Activated CD4-positive, CD25-positive, alpha-beta regulatory T cell treated with anti-CD3 and anti-CD28 coated beads, Interleukin-2, amount 50 U/mL, for 72 hours (primary cell): ENCODE measurements at regions not wholly inside any gene's neighbourhood (a gene's known extent, or its start where the extent isn't known, plus 50 kb on each side); places are given as distances from the start of the nearest gene placed in this dataset.

Source experiments
- DNase-seq: peaks from one replicate; pipeline ENCODE4 v3.0.0; 2021

DNA sequence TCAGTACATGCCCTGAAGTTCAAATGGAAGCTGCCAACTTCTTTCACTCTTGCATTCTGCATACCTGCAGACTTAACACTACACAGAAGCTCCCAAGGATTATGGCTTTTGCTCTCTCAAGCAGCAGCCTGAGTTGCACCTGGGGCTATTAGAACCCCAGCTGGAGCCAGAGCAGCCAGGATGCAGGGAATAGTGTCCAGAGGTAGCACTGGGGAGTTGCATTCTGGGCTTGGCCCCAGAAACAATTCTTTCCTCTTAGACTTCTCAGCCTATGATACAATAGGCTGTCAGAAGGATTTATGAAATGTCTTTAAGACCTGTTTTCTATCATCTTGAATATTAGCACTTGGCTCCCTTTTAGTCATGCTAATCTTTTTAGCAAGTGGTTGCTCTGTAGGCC, 886.7 kb upstream of the GHITM start:
- no peak for DNase-seq

DNA sequence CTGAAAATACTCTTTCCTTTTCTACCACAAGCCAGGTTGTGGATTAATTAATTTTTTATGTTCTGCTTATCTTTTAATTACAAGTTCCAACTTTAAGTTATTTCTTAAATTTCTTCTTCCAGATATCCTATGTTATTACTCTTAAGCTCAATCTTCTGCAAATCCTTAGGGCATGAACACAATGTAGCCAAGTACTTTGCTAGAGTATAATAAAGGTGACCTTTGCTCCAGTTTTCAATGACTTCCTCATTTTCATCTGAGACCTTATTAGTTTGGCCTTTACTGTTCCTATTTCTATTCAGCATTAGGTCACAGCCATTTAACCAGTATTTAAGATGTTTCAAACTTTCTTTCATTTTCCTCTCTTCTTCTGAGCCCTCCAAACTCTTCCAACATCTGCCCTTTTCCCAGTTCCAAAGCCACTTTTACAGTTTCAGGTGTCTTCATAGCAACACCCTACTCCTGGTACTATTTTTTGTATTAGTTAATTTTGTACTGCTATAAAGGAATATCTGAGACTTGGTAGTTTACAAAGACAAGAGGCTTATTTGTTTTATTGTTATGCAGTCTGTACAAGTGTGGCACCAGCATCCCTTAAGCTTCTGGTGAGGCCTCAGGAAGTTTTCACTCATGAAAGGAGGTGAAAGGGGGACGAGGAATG, 886.2 kb upstream of the GHITM start:
- DNase-seq = no peak

DNA sequence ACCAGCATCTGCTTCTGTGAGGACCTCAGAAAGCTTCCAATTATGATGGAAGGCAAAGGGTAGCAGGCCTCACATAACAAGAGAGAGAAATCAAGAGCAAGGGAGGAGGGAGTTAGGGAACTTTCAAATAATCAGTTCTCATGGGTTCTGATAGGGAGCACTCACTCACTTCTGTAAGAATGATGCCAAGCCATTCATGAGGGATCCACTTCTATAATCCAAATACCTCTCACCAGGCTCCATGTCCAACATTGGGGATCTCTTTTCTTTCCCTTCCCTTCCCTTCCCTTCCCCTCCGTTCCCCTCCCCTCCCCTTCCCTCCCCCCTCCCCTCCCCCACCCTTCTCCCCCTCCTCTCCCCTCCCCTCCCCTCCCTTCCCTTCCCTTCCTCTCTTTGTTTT, 884.6 kb upstream of the GHITM start:
- DNase-seq = no peak

DNA sequence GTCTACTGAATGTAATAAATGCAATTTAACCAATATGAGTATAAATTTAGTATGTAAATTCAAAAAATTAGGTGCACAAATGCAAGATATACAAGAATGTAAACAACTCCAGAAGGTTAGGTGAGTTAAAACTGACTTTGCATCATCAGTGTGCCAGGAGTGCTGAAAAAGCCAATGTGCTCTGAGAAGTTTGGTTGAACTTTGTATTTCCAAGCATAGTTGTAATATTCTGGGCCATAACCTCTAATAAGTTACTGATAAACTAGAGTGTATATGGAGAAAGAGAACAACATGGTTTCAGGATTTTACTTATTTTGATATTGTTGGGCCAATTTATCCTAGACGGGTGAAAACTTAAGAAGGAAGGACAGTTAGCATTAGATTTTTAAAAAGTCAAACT, 876.9 kb upstream of the GHITM start:
- DNase-seq = no peak

DNA sequence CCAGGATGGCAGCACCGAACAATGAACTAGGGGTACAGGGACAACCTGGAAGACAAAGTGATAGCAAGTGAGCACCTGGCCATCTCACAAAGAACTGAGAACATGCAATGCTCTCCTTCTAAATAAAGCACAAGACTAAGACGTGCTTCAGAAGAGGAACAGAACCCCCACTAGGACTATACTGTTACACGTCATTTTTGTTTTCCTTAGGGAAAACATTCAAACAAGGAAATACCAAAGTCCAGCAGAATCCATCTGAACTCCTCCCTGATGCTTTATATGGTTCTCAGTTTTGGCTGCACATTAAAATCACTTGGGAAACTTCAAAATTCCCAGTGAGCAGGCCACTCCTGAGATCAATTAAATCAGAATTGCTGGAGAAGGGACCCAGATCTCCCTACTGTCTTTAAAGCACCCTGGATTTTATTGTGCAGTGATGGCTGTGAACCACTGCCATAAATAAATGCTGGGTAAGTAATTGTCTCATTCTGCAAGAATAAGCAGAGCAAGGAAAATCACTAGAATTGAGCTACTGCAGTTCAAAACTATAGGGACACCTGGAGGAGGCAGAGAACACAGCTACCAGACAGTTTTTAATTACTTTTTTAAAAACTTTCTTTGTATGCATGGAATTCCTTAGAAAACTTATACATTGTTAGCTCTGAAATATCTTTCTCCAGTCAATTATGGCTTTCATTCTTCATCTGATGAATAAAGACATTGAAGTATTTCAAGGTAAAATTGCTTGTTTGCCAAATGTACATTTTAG, 866.5 kb upstream of the GHITM start:
- DNase-seq = no peak

DNA sequence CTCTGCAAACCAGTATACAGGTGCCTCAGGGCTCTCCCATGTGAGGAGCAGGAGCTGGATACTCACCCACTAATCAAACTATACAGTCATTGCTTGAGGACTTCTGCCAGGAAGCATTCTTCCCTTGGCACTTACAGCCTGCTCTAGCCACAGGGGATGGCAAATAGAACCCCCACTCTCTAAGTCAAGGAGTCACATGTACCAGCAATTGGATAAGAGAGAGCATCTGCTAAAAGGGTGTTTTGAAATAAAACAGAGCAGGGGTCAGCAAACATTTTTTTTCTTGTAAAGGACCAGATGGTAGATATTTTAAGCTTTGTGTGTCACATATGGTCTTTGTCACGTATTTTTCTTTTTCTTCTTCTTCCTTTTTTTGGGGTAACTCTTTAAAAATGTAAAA, 865.2 kb upstream of the GHITM start:
- DNase-seq = no peak

DNA sequence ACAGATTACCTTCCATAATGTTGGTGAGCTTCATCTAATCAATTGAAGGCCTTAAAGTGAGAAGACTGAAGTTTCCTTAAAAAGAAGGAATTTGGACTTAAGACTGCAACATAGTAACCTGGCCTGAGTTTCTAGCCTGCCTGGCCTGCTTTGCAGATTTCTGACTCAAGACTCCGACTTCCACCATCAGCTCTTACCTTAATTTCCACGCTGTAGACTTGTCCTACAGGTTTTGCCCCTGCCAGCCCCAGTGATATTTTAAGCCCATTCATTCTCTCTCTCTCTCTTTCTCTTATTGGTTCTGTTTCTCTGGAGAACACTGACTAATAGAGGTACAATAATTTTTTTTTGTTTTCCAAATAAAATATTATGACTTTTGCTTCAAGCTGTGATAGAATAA, 862.3 kb upstream of the GHITM start:
- no peak for DNase-seq

DNA sequence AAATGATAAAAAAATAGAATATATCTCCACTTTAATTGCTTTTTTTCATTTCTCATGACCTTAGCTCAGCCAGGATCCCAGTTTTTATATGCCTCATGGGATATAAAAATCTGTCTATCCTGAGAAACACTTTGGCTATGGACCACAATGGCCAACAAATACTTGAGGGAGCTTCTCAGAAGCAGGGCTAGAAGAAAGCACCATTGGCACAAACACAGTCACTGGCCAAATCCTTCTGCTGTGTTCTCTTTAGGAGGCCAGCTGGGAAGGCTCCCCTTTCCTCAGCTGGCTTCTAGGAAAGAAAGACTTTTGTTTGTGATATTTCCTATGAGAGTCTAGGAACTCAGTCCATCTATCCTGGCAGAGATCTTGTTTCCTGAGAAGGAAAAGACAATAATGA, 856.2 kb upstream of the GHITM start:
- DNase-seq = no peak

DNA sequence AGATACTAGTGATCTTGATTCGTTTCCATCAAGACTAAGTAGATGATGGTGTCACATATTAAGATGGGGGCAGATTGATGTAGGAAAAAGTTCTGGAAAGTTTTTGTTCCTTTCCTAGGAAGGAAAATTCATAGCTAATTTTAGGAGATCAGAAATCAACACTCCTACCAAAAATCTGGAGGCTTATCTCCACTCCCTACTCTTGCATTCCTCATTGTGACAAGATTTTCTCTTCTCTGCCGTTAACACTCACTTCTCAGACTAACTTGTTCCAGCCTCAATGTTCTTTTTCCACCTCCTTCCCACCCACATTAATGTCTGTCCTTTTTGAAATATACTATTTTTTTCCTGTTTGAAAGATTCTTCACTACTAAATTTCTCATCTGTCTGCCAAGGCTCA, 851.9 kb upstream of the GHITM start:
- DNase-seq = no peak

DNA sequence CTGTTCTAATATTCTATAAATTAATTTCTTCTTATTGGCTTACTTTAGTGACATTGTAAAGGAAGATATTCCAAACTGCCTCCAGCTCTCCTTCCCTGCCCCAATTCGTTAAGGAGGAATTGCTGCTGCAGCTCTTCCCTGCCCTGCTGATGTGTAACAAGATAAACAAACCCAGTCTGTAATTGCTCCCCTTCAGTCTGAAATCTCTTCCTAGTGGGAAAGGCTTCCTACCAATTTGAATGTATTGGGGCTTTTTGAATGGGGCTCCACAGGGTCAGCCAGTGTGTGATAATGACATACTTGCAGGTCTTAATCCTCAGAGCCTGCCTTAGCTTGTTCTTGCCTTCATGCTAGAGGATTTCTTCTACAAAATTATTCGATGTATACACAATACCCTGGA, 849.9 kb upstream of the GHITM start:
- no peak for DNase-seq

DNA sequence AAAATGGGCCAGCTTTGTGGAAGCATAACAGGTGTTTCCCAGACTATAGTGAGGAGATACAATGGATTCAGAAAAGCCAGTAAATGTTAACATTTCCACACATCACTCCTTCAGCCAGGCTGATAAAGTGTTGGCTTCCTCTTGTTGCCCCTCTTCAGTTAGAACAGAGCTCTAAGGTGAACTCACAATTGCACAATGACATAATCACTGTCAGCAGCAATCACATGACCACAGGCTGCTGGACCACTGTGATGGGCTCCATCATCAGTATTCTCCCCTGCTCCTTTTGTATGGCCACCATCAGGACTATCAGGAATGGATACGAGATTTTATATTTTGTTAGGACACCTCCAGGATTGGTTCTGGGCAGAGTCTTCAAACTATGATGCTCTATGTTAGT, 849.4 kb upstream of the GHITM start:
- no peak for DNase-seq

DNA sequence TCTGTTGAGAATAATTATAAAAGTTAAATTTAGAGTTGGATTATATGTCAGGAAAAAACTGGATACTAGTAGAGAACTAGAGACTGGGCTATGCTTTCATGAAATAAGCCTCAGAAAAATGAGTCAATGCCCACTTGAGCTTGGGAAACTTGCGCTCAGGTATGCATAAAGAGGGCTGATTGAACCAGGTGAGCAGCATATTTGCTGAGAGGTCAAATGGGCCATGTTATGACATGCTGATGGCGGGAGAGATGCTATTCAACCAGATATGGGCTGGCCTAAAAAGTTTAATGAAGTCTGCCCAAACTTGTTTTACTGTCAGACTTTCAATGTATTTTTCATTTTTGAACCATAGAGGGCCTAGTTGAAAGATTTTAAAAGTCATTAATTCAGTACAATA, 837.6 kb upstream of the GHITM start:
- DNase-seq = no peak

DNA sequence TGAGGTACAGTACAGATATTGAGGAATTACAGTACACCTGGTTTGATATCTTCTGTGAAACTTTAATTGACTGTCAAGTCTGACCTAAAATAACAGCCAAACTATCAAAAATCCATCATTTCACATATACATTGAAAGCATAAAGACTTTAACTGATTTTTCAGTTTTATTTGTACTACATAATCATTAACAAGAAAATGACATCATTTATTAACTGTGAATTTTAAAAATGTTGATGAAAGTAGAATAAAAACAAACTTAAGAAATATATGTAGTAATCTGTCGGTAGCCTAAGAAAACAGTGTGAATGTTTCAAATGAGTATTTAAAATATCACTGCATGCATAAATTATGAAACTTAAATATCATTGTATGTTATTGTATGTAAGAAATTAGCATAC, 836.7 kb upstream of the GHITM start:
- DNase-seq = no peak

DNA sequence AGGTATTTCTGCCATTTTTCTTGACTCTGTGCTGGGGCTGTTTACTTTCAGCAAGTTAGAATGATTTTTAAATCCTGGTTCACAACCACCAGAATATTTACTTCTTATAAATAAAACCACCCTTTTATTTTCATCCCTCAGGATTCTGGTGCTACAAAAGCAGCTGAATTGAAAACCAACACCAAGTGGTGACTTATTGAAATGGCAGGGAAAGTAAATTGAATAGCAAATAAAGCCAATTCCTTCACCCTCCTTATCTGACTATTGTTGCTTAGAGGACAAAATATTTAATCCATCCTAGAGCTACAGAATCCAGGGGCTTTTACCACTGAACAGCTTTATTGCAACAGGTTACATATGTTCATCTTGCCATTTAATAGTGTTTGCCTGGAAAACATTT, 828.6 kb upstream of the GHITM start:
- DNase-seq = no peak

DNA sequence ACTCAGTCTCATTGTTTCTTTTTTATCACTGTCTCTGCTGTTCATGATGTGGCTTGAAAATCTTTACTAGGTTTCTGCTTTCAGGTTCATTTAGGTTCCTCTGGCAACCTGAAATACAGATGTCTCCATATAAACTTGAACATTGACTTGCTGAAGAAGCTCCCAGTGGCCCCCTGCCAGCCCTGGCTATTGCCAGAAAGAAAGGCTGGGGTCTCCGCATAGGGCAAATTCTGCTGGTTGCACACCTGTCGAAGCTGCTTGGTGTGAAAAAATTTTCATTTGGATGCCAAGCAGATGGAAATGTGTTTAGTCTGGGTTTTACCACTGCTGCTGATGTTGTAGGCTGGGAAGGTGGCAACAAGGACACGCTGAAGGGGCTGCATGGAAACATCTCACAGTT, 826.7 kb upstream of the GHITM start:
- no peak for DNase-seq

DNA sequence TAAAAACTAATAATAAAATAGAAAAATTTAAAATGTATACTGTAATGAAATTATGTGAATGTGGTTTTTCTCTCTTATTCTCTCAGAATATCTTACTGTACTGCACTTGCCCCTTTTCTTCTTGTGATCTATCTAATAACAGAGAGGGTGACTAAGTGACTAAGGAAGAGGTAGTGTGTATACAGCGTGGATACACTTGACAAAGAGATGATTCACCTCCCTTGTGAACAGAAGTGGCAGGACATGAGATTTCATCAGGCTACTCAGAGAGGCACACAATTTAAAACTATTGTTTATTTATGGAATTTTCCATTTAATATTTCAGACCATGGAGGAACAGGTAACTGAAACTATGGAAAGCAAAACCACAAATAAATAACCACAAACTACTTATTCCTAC, 806.6 kb upstream of the GHITM start:
- no peak for DNase-seq

DNA sequence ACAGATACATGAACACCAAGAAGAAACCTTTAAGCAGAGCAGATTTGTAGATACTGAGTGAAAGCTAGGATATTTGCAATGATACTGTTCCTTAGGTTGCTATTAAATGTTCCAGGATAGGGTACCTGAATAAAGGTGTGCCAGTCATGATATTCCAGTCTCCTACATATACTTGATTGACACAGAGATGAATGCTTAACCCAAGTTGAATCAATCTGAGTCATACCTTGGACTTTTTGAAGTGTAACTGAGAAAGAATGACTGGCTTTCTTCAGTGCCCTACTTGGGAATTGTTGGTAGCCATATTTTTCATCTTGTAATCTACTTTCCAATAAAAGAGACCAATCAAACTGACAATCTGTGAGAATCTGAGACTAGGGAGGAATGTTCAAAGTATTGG, 805.7 kb upstream of the GHITM start:
- DNase-seq = no peak

DNA sequence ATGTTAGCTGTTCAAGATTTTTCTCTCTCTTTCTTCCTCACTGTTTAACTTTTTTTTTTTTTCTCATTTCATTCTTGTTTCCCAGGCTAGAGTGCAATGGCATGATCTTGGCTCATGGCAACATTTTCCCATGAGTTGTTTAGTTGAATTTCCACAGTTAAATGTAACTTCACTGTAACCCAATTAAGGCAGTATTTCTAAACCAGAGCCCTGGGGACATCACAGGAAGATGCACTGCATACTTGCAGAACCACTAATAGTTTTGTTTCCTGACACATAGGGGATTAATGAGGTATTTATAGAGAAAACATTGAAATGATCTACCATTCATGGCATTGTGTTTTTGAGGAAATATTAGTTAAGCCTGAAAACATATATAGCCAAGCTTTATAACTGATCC, 795.6 kb upstream of the GHITM start:
- DNase-seq = no peak

DNA sequence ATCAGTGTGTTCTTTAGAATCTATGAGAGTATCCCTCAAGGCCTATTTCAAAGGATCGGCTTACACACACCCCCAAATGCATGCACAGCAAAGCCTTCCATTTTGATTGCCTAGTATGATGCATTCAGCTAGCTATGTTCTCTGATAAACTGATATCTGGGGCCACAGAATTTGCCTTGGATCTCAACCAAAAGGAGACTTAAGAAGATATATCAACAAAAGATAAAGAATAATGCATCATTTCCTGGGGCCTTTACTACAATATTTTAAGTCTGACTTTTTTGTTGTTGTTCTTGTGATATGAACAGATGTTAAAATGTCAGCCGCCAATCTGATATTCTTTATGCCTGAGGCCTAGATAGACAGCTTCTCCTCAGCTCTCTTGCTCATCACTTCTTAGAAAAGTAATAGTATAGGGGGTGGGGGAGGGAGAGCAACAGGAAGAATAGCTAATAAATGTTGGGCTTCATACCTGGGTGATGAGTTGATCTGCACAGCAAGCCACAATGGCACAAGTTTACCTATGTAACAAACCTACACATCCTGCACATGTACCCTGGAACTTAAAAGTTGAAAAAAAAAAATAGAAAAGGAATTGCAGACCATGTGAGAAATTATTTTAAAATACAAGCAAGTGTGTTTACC, 792.9 kb upstream of the GHITM start:
- DNase-seq = no peak

DNA sequence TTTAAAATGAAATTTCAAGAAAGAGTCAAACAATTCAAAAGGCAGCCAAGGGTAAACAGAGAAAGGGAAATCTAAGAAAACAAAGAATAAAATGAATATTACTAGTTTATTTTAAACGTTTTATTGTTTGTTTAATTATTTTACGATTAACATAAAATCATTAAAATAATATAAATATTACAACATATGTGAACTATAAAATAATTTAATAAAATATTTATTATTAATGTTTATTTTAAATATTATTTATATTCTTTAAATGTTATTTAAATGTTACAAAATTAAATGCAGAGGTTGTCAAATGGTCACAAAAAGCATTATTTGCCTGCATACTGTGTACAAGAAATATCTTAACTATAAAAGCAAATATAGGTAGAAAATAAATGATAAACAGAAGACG, 786.7 kb upstream of the GHITM start:
- no peak for DNase-seq

DNA sequence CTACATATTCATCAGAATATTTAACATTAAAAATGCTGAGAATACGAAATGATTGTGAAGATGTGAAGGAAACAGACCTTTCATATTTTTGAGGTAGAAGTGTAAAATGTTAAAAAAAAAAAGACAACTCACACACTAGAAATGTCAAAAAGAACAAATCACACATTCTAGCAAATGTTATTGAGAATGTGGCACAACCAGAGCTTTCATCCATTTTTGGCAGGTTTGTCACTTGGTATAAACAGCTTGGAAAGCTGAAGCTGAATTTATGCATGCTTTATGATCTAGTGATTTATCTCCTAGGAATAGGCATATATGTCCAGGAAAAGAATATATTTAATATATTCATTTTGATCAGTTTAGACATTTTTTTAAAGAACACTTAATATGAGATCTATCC, 784.9 kb upstream of the GHITM start:
- DNase-seq = no peak

DNA sequence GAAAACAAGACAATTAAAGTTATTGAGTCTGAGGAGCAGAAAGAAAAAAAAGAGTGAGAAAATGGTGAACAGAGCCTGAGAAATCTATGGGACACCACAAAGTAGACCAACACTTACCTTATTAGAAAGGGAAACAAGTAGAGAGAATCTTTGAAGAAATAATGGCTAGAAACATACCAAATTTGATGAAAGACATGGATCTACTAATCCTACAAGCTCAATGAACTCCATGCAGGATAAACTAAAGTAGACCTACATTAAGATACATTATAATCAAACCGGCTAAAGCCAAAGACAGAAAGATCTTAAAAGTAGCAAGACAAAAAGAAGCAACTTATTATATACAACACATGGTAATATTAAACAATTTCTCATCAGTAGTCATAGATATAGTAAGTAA, 782.3 kb upstream of the GHITM start:
- no peak for DNase-seq

DNA sequence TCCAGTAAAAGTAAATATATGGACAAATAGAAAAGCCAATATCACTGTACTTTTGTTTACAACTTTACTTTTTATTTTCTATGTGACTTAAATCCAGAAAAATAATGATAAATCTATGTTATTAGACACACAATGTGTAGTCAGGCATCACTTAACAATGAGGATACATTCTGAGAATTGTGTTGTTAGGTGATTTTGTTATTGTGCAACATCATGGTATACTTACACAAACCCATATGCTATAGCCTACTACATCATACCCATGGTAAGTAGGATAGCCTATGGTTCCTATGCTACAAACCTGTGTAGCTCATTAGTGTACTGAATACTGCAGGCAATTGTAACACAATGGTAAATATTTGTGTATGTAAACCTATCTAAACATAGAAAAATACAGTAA, 781.7 kb upstream of the GHITM start:
- no peak for DNase-seq

DNA sequence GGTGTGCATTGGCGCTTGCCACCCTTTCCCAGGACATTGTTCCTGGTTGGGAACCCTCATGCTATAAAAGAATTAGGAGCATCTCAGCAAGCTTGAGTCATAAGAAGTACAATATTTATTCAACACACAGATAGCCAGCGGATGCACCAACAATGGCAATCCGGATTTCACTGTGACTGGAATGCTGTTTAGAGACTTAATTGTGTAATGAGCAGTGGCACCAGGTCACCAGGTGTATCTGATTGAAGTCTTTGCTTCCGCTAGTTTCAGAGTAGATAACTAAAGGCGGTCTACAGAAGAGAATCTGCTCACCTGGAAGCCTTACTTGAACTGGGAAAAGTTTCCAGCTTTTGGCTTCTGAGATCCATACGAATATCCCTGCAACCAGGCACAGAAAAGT, 772.3 kb upstream of the GHITM start:
- DNase-seq = no peak
